H1 (cell line): ENCODE measurements at regions not wholly inside any gene's neighbourhood (a gene's known extent, or its start where the extent isn't known, plus 50 kb on each side); places are given as distances from the start of the nearest gene placed in this dataset.

Source experiments
- CTCF ChIA-PET: fragments of 300-600 bp; sonication (Branson Sonifier 250); formaldehyde crosslinking; loops from one replicate; lab custom pipeline; 2021; ENCODE audit not compliant: partially characterized antibody; lab: Charles Lee
- POLR2A ChIA-PET: fragments of 300-600 bp; sonication (Branson Sonifier 250); formaldehyde crosslinking; loops from one replicate; lab custom pipeline; 2021; ENCODE audit warnings: inconsistent platforms; ENCODE audit not compliant: partially characterized antibody; lab: Charles Lee
- DNase-seq, 2 experiments: peaks; one replicate each; pipeline versions ENCODE4 v3.0.0 to v3.0.0-alpha.2; 2010 to 2022; ENCODE audit warnings: low spot score in 2 of 2, low read depth in 1 of 2, mixed read lengths in 1 of 2
- FAIRE-seq: peaks from 2 replicates; lab custom pipeline; 2011; peaks lifted over from hg19 to GRCh38; lab: Jason Lieb, UNC
- H2AFZ ChIP-seq: 2 replicates; pipeline ENCODE4 v1.8.1; 2012; ENCODE audit warnings: low read length, inconsistent platforms
- H2AK5ac ChIP-seq: 2 replicates; pipeline ENCODE4 v1.6.1; 2013; ENCODE audit warnings: low read depth, low read length
- H2BK120ac ChIP-seq: replicated peaks from 2 replicates; pipeline ENCODE3; 2013; ENCODE audit warnings: low read depth, low read length, inconsistent platforms
- H2BK12ac ChIP-seq: 2 replicates; pipeline ENCODE4 v1.6.1; 2013; ENCODE audit warnings: low read depth, low read length
- H2BK15ac ChIP-seq: 2 replicates; pipeline ENCODE4 v1.6.1; 2013; ENCODE audit warnings: low read length
- H2BK20ac ChIP-seq: 2 replicates; pipeline ENCODE4 v1.6.1; 2013; ENCODE audit warnings: low read length
- H2BK5ac ChIP-seq: 2 replicates; pipeline ENCODE4 v1.6.1; 2013; ENCODE audit warnings: low read depth, low read length
- H3K14ac ChIP-seq: 2 replicates; pipeline ENCODE4 v1.6.1; 2013; ENCODE audit warnings: inconsistent platforms; ENCODE audit not compliant: insufficient read length
- H3K18ac ChIP-seq: 2 replicates; pipeline ENCODE4 v1.6.1; 2013; ENCODE audit warnings: low read length; ENCODE audit errors: extremely low read depth
- H3K23ac ChIP-seq: 2 replicates; pipeline ENCODE4 v1.6.1; 2013; ENCODE audit warnings: inconsistent platforms; ENCODE audit not compliant: insufficient read length
- H3K23me2 ChIP-seq: 2 replicates; pipeline ENCODE4 v1.6.1; 2013; ENCODE audit warnings: low read depth, low read length
- H3K27ac ChIP-seq: 2 replicates; pipeline ENCODE4 v1.6.1; 2011; ENCODE audit warnings: low read depth, low read length, inconsistent platforms
- H3K27me3 ChIP-seq, 4 experiments: replicated peaks in 1 of 4; 1 replicate in 1 of 4; 2 replicates in 3 of 4; pipeline versions ENCODE4 v1.6.1 to v1.8.1; 2011 to 2013; ENCODE audit warnings: low read length in 3 of 4, mild to moderate bottlenecking in 3 of 4, inconsistent platforms in 2 of 4, mixed read lengths in 2 of 4, moderate library complexity in 1 of 4; ENCODE audit not compliant: control insufficient read depth in 3 of 4, insufficient read depth in 3 of 4; ENCODE audit errors: extremely low read depth in 1 of 4
- H3K36me3 ChIP-seq, 4 experiments: 2 replicates each; pipeline versions ENCODE4 v1.6.1 to v1.8.1; 2011 to 2013; ENCODE audit warnings: mild to moderate bottlenecking in 4 of 4, low read length in 3 of 4, moderate library complexity in 2 of 4, control low read depth in 1 of 4, inconsistent platforms in 1 of 4; ENCODE audit not compliant: insufficient read depth in 4 of 4, control insufficient read depth in 2 of 4
- H3K4ac ChIP-seq: replicated peaks from 2 replicates; pipeline ENCODE3; 2013; ENCODE audit warnings: low read length, low read depth, mixed read lengths, inconsistent platforms; ENCODE audit not compliant: insufficient read length
- H3K4me1 ChIP-seq, 4 experiments: replicated peaks in 1 of 4; 1 replicate in 1 of 4; 2 replicates in 3 of 4; pipeline versions ENCODE4 v1.6.1 to v1.8.1; 2011 to 2013; ENCODE audit warnings: low read length in 3 of 4, inconsistent platforms in 2 of 4, mixed read lengths in 1 of 4; ENCODE audit not compliant: insufficient read depth in 4 of 4, control insufficient read depth in 3 of 4
- H3K4me2 ChIP-seq, 2 experiments: 2 replicates each; pipeline versions ENCODE4 v1.6.1 to v1.8.1; 2011 to 2013; ENCODE audit warnings: low read depth in 2 of 2, low read length in 2 of 2, control low read depth in 1 of 2, inconsistent platforms in 1 of 2, mild to moderate bottlenecking in 1 of 2; ENCODE audit not compliant: insufficient read depth in 1 of 2
- H3K4me3 ChIP-seq, 4 experiments: fragments of 200-600, 300-600 bp in 1 of 4; sonication (generic), shearing (Covaris generic), sonication (Bioruptor Twin) in 1 of 4; 2 replicates each; pipeline versions ENCODE4 v1.5.1 to v1.8.1; 2011 to 2016; ENCODE audit warnings: low read length in 4 of 4, low read depth in 3 of 4, control low read depth in 2 of 4, inconsistent platforms in 2 of 4, mild to moderate bottlenecking in 2 of 4, mixed read lengths in 1 of 4, moderate library complexity in 1 of 4; ENCODE audit not compliant: insufficient read depth in 2 of 4; ENCODE audit errors: extremely low read depth in 1 of 4
- H3K56ac ChIP-seq: replicated peaks from 2 replicates; pipeline ENCODE3; 2013; ENCODE audit warnings: low read depth, mild to moderate bottlenecking, mixed read lengths, low read length, inconsistent platforms; ENCODE audit not compliant: insufficient read length
- H3K79me1 ChIP-seq: 2 replicates; pipeline ENCODE4 v1.6.1; 2013; ENCODE audit warnings: low read depth, low read length, control low read depth
- H3K79me2 ChIP-seq, 2 experiments: 2 replicates each; pipeline versions ENCODE4 v1.6.1 to v1.8.1; 2012 to 2013; ENCODE audit warnings: low read length in 2 of 2, mild to moderate bottlenecking in 2 of 2, inconsistent platforms in 1 of 2; ENCODE audit not compliant: insufficient read depth in 2 of 2, control insufficient read depth in 1 of 2
- H3K9ac ChIP-seq, 4 experiments: replicated peaks in 1 of 4; 1 replicate in 1 of 4; 2 replicates in 3 of 4; pipeline versions ENCODE4 v1.6.1 to v1.8.1; 2011 to 2013; ENCODE audit warnings: low read depth in 3 of 4, low read length in 3 of 4, control low read depth in 2 of 4, mild to moderate bottlenecking in 2 of 4, moderate library complexity in 2 of 4, inconsistent platforms in 1 of 4; ENCODE audit errors: extremely low read depth in 1 of 4
- H3K9me3 ChIP-seq, 2 experiments: 2 replicates each; pipeline versions ENCODE4 v1.6.1 to v1.8.1; 2012 to 2013; ENCODE audit warnings: mild to moderate bottlenecking in 2 of 2, moderate library complexity in 2 of 2, control low read depth in 1 of 2, inconsistent platforms in 1 of 2, low read depth in 1 of 2, low read length in 1 of 2, mixed read lengths in 1 of 2; ENCODE audit not compliant: insufficient read depth in 2 of 2
- H4K20me1 ChIP-seq, 2 experiments: replicated peaks in 1 of 2; 2 replicates each; pipeline versions ENCODE3 to v1.8.1; 2011 to 2013; ENCODE audit warnings: inconsistent platforms in 2 of 2, low read length in 2 of 2, mild to moderate bottlenecking in 1 of 2; ENCODE audit not compliant: insufficient read depth in 2 of 2, control insufficient read depth in 1 of 2
- H4K5ac ChIP-seq: 2 replicates; pipeline ENCODE4 v1.6.1; 2013; ENCODE audit warnings: low read length, low read depth, mixed read lengths, inconsistent platforms; ENCODE audit not compliant: insufficient read length
- H4K8ac ChIP-seq: 2 replicates; pipeline ENCODE4 v1.8.0; 2013; ENCODE audit warnings: mild to moderate bottlenecking, moderate library complexity, low read length, inconsistent platforms; ENCODE audit not compliant: insufficient read depth; ENCODE audit errors: extremely low read depth
- H4K91ac ChIP-seq: replicated peaks from 2 replicates; pipeline ENCODE3; 2013; ENCODE audit warnings: low read length, mixed read lengths, inconsistent platforms; ENCODE audit not compliant: insufficient read length
- CTBP2 ChIP-seq: IDR thresholded peaks from 2 replicates; pipeline ENCODE4 v1.7.0; 2011; ENCODE audit warnings: borderline replicate concordance, mild to moderate bottlenecking, moderate library complexity, mixed read lengths, low read length; ENCODE audit not compliant: insufficient read depth, insufficient read length
- EZH2 ChIP-seq: fragments of 200-600 bp; sonication (generic); IDR thresholded peaks from 2 replicates; pipeline ENCODE4 v1.7.1; 2012; ENCODE audit warnings: low read depth, mild to moderate bottlenecking, moderate library complexity, low read length, inconsistent platforms; ENCODE audit not compliant: severe bottlenecking
- GABPA ChIP-seq: IDR thresholded peaks from 2 replicates; pipeline ENCODE4 v1.6.1; 2011; ENCODE audit warnings: mild to moderate bottlenecking, low read length, moderate library complexity, borderline replicate concordance; ENCODE audit not compliant: insufficient read depth
- RFX5 ChIP-seq: IDR thresholded peaks from 2 replicates; pipeline ENCODE4 v1.6.1; 2011; ENCODE audit warnings: low read depth, low read length, improper control_type of control experiment, borderline replicate concordance
- SIRT6 ChIP-seq: IDR thresholded peaks from one replicate; pipeline ENCODE4 v1.7.1; 2012; ENCODE audit warnings: low read length, inconsistent platforms
- TAF1 ChIP-seq: IDR thresholded peaks from 2 replicates; pipeline ENCODE4 v1.6.1; 2011; ENCODE audit warnings: mild to moderate bottlenecking, low read depth, low read length
- TAF7 ChIP-seq: optimal IDR thresholded peaks from 2 replicates; pipeline ENCODE3; 2011; ENCODE audit warnings: low read depth, mild to moderate bottlenecking, inconsistent platforms, low read length, moderate library complexity, borderline replicate concordance
- TBP ChIP-seq: IDR thresholded peaks from 2 replicates; pipeline ENCODE4 v1.6.1; 2011; ENCODE audit warnings: low read depth, low read length, improper control_type of control experiment
- TCF12 ChIP-seq: IDR thresholded peaks from 2 replicates; pipeline ENCODE4 v1.6.1; 2011; ENCODE audit warnings: low read depth, mild to moderate bottlenecking, low read length
- YY1 ChIP-seq: IDR thresholded peaks from 2 replicates; pipeline ENCODE4 v1.6.1; 2011; ENCODE audit warnings: low read depth, mild to moderate bottlenecking, low read length
- WGBS, 2 experiments: shearing (Covaris generic) in 1 of 2; methylation state at CpG; one replicate each; pipeline versions ENCODE4 v1.1.6 to v1.1.7; 2013 to 2015; ENCODE audit warnings: low lambda C conversion rate in 2 of 2, mixed read lengths in 2 of 2, inconsistent platforms in 1 of 2, low coverage in 1 of 2, missing lambda C conversion rate in 1 of 2; ENCODE audit not compliant: insufficient replicate concordance in 2 of 2, insufficient coverage in 1 of 2, insufficient read length in 1 of 2; ENCODE audit errors: extremely low coverage in 1 of 2, missing lambda C conversion rate in 1 of 2; 5-methylcytosine and 5-hydroxymethylcytosine counted together
- TF ChIP-seq, protein P1 (sequence below): IDR thresholded peaks from 2 replicates; pipeline ENCODE4 v1.6.1; 2012; ENCODE audit warnings: inconsistent platforms
- TF ChIP-seq, protein P2 (sequence below): IDR thresholded peaks from 2 replicates; pipeline ENCODE4 v1.6.1; 2012; ENCODE audit warnings: inconsistent platforms
- TF ChIP-seq, protein P3 (sequence below): IDR thresholded peaks from 2 replicates; pipeline ENCODE4 v1.6.1; 2011; ENCODE audit warnings: low read depth, mild to moderate bottlenecking, low read length; ENCODE audit not compliant: insufficient read depth

DNA sequence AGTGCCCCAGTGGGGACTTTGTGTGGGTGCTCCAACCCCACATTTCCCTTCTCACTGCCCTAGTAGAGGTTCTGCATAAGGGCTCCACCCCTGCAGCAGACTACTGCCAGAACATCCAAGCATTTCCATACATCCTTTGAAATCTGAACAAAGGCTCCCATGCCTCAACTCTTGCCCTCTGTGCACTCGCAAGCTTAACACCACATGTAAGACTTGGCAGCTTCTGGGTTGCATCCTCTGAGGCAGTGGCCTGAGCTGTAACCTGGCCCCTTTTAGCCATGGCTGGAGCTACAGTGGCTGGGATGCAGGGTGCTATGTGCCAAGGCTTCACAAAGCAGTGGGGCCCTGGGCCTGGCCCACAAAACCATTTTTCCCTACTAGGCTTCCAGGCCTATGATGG is 128.9 kb downstream of the TYW3 start:
- Histone ChIP-seq H3K18ac (no peak overlapping the region), H2BK12ac (no peak overlapping the region), H3K9me3 (no peaks in the 10 kb centered on the region), H3K4ac (no peak overlapping the region), H3K27me3 (no peaks in the 10 kb centered on the region), H2AK5ac (peak overlapping the region; percentile 24; the same call in 1 of the 2 replicates), H2BK120ac (no peak overlapping the region), H3K79me2 (no peaks in the 10 kb centered on the region), H3K27ac (no peak overlapping the region), H3K4me3 (no peak overlapping the region), H2BK15ac (no peak overlapping the region), H3K9ac (no peak overlapping the region), H4K5ac (no peak overlapping the region), H3K23ac (no peak overlapping the region), H4K20me1 (no peaks in the 10 kb centered on the region), H2BK5ac (peak overlapping the region; percentile 71; the same call in 1 of the 2 replicates), H3K23me2 (no peaks in the 10 kb centered on the region), H3K56ac (no peak overlapping the region), H2AFZ (0 out of 2 replicates have a peak overlapping the region, but pooled peaks have one; percentile 49), H4K91ac (no peak overlapping the region), H3K14ac (no peak overlapping the region), H3K4me1 (peaks cover 0 to 3% (median 1%) of the 10 kb centered on the region in 4 experiments; a peak in 1 of 7 replicates), H4K8ac (no peak overlapping the region), H3K4me2 (no peak overlapping the region), H2BK20ac (peak overlapping the region; percentile 15; the same call in 1 of the 2 replicates), H3K36me3 (no peaks in the 10 kb centered on the region), H3K79me1 (no peaks in the 10 kb centered on the region)
- no peak for DNase-seq
- ChIA-PET POLR2A (interaction anchor here (1.2 kb wide), 1 partner anchor 13 kb away, joined by 3 read pairs; no protein-coding TSS in a partner anchor), CTCF (interaction anchor here (1.2 to 1.5 kb wide), 3 partner anchors 57 to 119 kb away, joined by 3 to 5 read pairs (median 3); no protein-coding TSS in a partner anchor)
- WGBS, 2 experiments, result 89% methylated on average over 1 of the region's 1 CpG; no CpG with 5 or more reads in 1 of the 2 experiments
- FAIRE-seq, result no peak
- TF ChIP-seq RFX5 (no peak), TCF12 (no peak), CTBP2 (no peak), EZH2 (no peak), TAF7 (no peak), YY1 (no peak), TAF1 (no peak), SIRT6 (no peak), TBP (no peak), GABPA (no peak)
- TF ChIP-seq, protein P1, sequence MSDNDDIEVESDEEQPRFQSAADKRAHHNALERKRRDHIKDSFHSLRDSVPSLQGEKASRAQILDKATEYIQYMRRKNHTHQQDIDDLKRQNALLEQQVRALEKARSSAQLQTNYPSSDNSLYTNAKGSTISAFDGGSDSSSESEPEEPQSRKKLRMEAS, result no peak
- TF ChIP-seq, protein P2, sequence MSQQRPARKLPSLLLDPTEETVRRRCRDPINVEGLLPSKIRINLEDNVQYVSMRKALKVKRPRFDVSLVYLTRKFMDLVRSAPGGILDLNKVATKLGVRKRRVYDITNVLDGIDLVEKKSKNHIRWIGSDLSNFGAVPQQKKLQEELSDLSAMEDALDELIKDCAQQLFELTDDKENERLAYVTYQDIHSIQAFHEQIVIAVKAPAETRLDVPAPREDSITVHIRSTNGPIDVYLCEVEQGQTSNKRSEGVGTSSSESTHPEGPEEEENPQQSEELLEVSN, result no peak
- TF ChIP-seq, protein P3, sequence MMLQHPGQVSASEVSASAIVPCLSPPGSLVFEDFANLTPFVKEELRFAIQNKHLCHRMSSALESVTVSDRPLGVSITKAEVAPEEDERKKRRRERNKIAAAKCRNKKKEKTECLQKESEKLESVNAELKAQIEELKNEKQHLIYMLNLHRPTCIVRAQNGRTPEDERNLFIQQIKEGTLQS, result no peak
